Muscle of leg (tissue), 3 donors: ENCODE measurements at regions not wholly inside any gene's neighbourhood (a gene's known extent, or its start where the extent isn't known, plus 50 kb on each side); places are given as distances from the start of the nearest gene placed in this dataset.

Experiments
- DNase-seq: peaks from one replicate; pipeline ENCODE4 v3.0.0; 2013
- H3K27ac ChIP-seq: one replicate; pipeline ENCODE4 v1.5.1; 2013; ENCODE audit warnings: mild to moderate bottlenecking, low read length, control low read depth
- H3K27me3 ChIP-seq: one replicate; pipeline ENCODE4 v1.6.1; 2013; ENCODE audit warnings: low read length; ENCODE audit not compliant: control insufficient read depth, insufficient read depth
- H3K36me3 ChIP-seq: one replicate; pipeline ENCODE4 v1.6.1; 2013; ENCODE audit warnings: low read length; ENCODE audit not compliant: control insufficient read depth, insufficient read depth
- H3K4me1 ChIP-seq: one replicate; pipeline ENCODE4 v1.6.1; 2013; ENCODE audit warnings: low read length; ENCODE audit not compliant: control insufficient read depth, insufficient read depth
- H3K4me3 ChIP-seq: one replicate; pipeline ENCODE4 v1.5.1; 2013; ENCODE audit warnings: low read length, control low read depth
- H3K9me3 ChIP-seq: replicated peaks from 2 replicates; pipeline ENCODE4 v1.6.1; 2013; ENCODE audit warnings: low read depth, low read length; ENCODE audit not compliant: control insufficient read depth
- WGBS: methylation state at CpG from one replicate; pipeline ENCODE4 v1.1.5; 2013; ENCODE audit warnings: missing lambda C conversion rate; ENCODE audit not compliant: insufficient coverage; 5-methylcytosine and 5-hydroxymethylcytosine counted together

DNA sequence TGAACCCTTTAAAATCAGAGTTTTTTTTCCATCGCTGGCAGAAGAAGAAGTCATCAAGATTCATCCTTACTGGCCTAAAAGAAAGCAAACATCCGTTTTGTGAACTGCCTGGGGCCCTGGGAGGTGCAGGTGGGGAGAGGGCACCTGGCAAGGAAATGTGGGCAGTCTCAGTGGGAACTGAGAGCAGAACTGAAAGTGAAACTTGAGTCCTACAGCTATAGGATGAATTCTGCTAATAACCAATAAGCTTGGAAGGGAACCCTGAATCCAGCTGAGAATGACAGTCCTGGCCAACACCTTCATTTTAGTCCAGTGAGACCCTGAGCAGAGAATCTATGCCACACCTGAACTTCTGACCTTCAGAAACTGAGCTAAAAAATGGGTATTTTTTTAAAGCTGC lies 130.1 kb upstream of the ASCC3 start:
- H3K36me3 ChIP-seq: no peaks in the 10 kb centered on the region
- no peak for DNase-seq
- WGBS: 60% methylated on average over 1 of the region's 2 CpGs

DNA sequence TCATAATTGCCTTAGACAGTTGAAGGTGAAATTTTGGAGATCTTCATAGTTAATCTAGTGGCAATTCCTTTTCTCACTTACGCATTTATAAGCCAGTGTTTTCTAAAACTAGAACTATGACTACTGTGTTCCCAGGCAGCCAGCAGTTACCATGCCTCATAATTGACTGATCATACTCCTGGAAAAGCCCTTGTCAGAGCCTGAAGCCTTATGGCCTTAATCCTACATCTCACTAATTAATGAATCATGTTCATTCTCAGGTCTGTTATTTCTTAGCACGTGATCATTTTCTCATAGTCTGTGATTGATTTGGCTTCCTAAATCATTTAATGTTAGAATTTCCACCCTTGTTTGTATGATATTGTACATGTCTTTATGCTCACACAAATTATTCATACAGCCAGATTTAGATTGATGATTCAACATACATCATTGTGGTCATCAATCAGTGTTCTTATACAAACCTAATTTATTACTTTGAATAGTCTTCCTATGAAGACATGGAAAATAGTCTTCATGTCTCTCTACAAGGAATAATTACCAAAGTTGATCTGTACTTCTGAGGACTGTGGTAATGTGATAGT lies 132.6 kb upstream of the ASCC3 start:
- no peak overlapping the region for H3K27ac ChIP-seq
- H3K27me3 ChIP-seq: no peaks in the 10 kb centered on the region
- no peak for DNase-seq
- no peaks in the 10 kb centered on the region for H3K36me3 ChIP-seq
- H3K4me1 ChIP-seq: no peaks in the 10 kb centered on the region
- no peak overlapping the region for H3K4me3 ChIP-seq
- no peaks in the 10 kb centered on the region for H3K9me3 ChIP-seq
- 75% methylated on average over 1 of the region's 2 CpGs for WGBS

More for the DNA sequence above, 130.1 kb upstream of the ASCC3 start:
- Histone ChIP-seq H3K4me3 (no peak overlapping the region), H3K27ac (no peak overlapping the region), H3K4me1 (no peaks in the 10 kb centered on the region), H3K9me3 (no peaks in the 10 kb centered on the region), H3K27me3 (no peaks in the 10 kb centered on the region)

- H3K27ac ChIP-seq: no peak overlapping the region
- WGBS: no CpG with 5 or more reads among the region's 1 CpG
- H3K4me3 ChIP-seq: no peak overlapping the region
- H3K4me1 ChIP-seq: no peaks in the 10 kb centered on the region
- H3K9me3 ChIP-seq: no peaks in the 10 kb centered on the region
- H3K27me3 ChIP-seq: no peaks in the 10 kb centered on the region
- H3K36me3 ChIP-seq: no peaks in the 10 kb centered on the region
- DNase-seq: no peak
Observed at GRCh38 chr6:101015541-101015940, 134.4 kb upstream of the ASCC3 start.

DNA sequence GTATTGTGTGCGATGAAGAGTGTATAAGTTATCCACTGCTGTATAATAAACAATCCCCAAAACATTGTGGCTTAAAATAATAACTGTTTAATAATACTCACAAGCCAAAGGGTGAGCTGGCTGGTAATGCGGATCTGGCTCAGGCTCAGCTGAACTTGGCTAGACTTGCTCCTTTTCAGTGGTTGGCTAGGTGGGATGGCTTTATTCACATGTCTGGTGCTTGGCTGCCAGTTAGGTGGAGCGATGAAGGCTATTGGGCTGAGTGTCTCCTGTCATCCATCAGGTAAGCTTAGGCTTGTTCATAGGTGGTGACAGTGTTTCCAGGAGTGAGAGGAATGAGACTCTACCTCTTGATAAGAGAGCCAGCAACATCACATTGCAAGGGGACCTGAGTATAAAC lies 135.0 kb upstream of the ASCC3 start:
- Histone ChIP-seq H3K27me3 (no peaks in the 10 kb centered on the region), H3K27ac (no peak overlapping the region), H3K36me3 (no peaks in the 10 kb centered on the region), H3K9me3 (no peaks in the 10 kb centered on the region), H3K4me1 (no peaks in the 10 kb centered on the region), H3K4me3 (no peak overlapping the region)
- DNase-seq: no peak
- WGBS: no CpG with 5 or more reads among the region's 3 CpGs

GRCh38 chr6:101018157-101018556 lies 137.0 kb upstream of the ASCC3 start:
- no peak for DNase-seq
- Histone ChIP-seq H3K36me3 (no peaks in the 10 kb centered on the region), H3K27me3 (no peaks in the 10 kb centered on the region), H3K9me3 (no peaks in the 10 kb centered on the region), H3K4me1 (no peaks in the 10 kb centered on the region), H3K27ac (no peak overlapping the region), H3K4me3 (no peak overlapping the region)
- WGBS: no CpG with 5 or more reads among the region's 3 CpGs

DNA sequence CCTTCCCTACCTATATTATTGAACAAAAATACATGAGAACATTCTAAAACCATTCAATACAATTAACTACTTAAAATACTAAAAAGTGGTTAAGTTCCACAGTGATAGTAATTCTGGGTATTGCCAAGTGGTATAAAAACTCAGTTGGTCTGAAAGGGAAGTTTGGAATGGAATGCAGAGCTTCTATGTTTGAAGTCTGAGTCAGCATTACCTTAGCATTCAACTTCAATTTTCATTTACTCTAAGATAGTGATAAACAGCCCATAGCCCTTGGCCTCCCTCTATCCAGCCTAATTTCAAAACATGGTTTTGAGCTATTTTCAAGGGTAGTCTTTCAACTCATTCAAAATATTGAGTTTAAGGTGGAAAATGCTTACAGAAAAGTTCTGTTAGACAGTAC lies 140.4 kb upstream of the ASCC3 start:
- Histone ChIP-seq H3K27me3 (no peaks in the 10 kb centered on the region), H3K27ac (no peak overlapping the region), H3K9me3 (no peaks in the 10 kb centered on the region), H3K36me3 (no peaks in the 10 kb centered on the region), H3K4me3 (no peak overlapping the region), H3K4me1 (no peaks in the 10 kb centered on the region)
- no peak for DNase-seq

GRCh38 chr6:101042966-101043365 lies 161.8 kb upstream of the ASCC3 start:
- Histone ChIP-seq H3K4me1 (no peaks in the 10 kb centered on the region), H3K4me3 (no peak overlapping the region), H3K36me3 (no peaks in the 10 kb centered on the region), H3K27ac (no peak overlapping the region), H3K9me3 (no peaks in the 10 kb centered on the region), H3K27me3 (no peaks in the 10 kb centered on the region)
- no CpG with 5 or more reads among the region's 4 CpGs for WGBS
- DNase-seq: no peak

DNA sequence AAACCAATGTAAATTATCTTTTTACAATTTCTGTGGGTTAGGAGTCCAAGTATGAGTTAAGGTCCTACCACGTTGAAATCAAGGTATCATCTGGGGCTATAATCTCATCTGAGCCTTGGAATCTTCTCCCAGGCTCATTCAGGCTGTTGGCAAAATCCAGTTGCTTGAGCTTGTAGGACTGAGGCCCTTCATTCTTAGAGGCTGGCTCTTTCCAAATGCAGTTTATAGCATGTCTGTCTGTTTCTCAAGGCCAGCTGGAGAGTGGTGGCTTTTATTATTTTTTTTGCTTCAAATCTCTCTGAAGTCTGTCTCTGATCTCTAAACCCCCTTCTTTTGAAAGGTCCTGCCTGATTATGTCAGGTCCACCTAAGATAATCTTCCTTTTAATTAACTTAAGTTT lies 177.2 kb upstream of the ASCC3 start:
- Histone ChIP-seq H3K36me3 (no peaks in the 10 kb centered on the region), H3K4me3 (no peak overlapping the region), H3K27ac (no peak overlapping the region), H3K27me3 (no peaks in the 10 kb centered on the region), H3K4me1 (no peaks in the 10 kb centered on the region), H3K9me3 (peaks cover 15% of the 10 kb centered on the region)
- DNase-seq: no peak
- WGBS: 33% methylated on average over 1 of the region's 1 CpG

GRCh38 chr6:101066481-101066880 lies 185.4 kb upstream of the ASCC3 start:
- Histone ChIP-seq H3K27me3 (no peaks in the 10 kb centered on the region), H3K4me3 (no peak overlapping the region), H3K36me3 (no peaks in the 10 kb centered on the region), H3K27ac (no peak overlapping the region), H3K4me1 (no peaks in the 10 kb centered on the region), H3K9me3 (peaks cover 4% of the 10 kb centered on the region)
- no peak for DNase-seq
- WGBS: 87% methylated on average over 11 of the region's 12 CpGs

DNA sequence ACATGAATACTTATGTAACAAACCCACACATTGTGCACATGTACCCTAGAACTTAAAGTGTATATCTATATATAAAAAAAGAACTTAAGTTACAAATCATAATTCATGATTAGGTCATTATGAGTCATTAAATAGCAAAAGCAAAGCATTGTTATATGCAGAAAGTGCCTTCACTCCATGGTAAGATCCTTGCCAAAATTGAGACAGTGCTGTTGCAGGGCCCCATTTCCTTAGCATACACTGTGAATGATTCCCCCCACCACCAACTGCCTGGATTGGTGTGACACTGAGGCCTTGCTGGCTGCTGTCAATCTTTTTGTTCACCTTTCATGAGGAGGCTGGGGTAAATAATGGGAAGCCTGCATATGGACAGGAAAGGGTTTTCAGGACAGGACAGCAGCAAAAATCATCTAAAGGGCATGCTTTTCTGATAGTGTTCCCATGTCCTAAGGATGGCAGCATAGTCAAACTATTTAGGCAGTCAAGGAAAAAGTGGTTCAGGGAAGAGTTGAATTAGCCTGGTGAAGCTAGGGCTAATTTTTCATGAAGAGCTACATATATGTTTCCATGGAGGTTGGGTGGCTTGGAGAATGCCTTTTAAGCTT lies 188.2 kb upstream of the ASCC3 start:
- Histone ChIP-seq H3K4me1 (no peaks in the 10 kb centered on the region), H3K27me3 (no peaks in the 10 kb centered on the region), H3K27ac (no peak overlapping the region), H3K36me3 (no peaks in the 10 kb centered on the region), H3K9me3 (peaks cover 4% of the 10 kb centered on the region), H3K4me3 (no peak overlapping the region)
- no peak for DNase-seq

GRCh38 chr6:101070044-101070608 lies 189.0 kb upstream of the ASCC3 start:
- Histone ChIP-seq H3K27me3 (no peaks in the 10 kb centered on the region), H3K4me1 (no peaks in the 10 kb centered on the region)
- WGBS: 96% methylated on average over 17 of the region's 23 CpGs

More at GRCh38 chr6:101070044-101070608, 189.0 kb upstream of the ASCC3 start:
- Histone ChIP-seq H3K4me3 (no peak overlapping the region), H3K36me3 (no peaks in the 10 kb centered on the region), H3K9me3 (peaks cover 4% of the 10 kb centered on the region), H3K27ac (no peak overlapping the region)
- DNase-seq: no peak
